ENCODE measurements at regions not wholly inside any gene's neighbourhood (a gene's known extent, or its start where the extent isn't known, plus 50 kb on each side); places are given as distances from the start of the nearest gene placed in this dataset.

DNA sequence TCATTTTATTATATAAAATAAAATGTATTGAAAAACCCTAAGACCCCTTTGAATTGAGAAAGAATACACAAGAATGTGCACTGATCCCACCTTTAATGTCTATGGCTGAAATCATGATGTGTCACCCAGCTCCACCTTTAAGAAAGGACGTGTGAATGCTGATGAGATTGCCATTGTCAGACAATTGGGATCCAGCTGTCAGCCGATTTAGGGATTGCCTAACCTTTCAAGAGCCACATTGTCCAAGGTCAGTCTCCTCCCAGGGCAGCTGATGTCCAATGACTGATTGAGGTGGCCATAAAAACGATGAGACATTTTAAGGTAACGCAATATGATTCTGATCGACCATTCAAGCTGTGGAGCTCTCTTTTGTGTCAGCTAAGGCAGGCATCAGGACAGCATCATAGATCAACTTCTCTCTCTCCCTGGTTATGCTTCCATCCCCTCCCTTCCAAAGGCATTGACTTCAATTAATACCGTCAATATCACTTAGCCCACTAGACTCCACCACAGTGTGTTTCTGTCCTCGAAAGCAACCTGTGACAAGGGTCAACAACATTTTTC lies 1676.4 kb downstream of the PCDH7 start:
- Mint-ChIP-seq H3K27ac (no peak overlapping the region), H3K4me3 (no peak overlapping the region), H3K9me3 (no peaks in the 10 kb centered on the region), H3K36me3 (ENCODE audit: insufficient read depth in 1 of 3, low read depth in 3 of 3) (no peaks in the 10 kb centered on the region), H3K4me1 (no peaks in the 10 kb centered on the region; a peak in 2 of 4 replicates), H3K27me3 (ENCODE audit: low read depth) (no peaks in the 10 kb centered on the region)
- Histone ChIP-seq H3K23ac (ENCODE audit: insufficient read length, low read depth, low read length) (no peak overlapping the region), H2AK5ac (ENCODE audit: insufficient read length, low read length) (no peak overlapping the region), H3K4me1 (ENCODE audit: insufficient read depth, low read length) (no peaks in the 10 kb centered on the region), H2BK15ac (ENCODE audit: low read depth, low read length) (no peak overlapping the region), H3K27me3 (ENCODE audit: insufficient read depth, low read length) (no peaks in the 10 kb centered on the region), H4K5ac (ENCODE audit: insufficient read length, low read depth, low read length) (no peak overlapping the region), H2BK120ac (ENCODE audit: low read depth, low read length, poor library complexity, severe bottlenecking) (no peak overlapping the region), H3K27ac (ENCODE audit: insufficient read length, low read depth, low read length) (no peak overlapping the region), H3K23me2 (ENCODE audit: insufficient read length, low read depth, low read length, poor library complexity, severe bottlenecking) (no peaks in the 10 kb centered on the region), H3K79me1 (ENCODE audit: insufficient read depth, low read depth, low read length, poor library complexity, severe bottlenecking) (no peaks in the 10 kb centered on the region), H2BK20ac (ENCODE audit: low read depth, low read length, poor library complexity, severe bottlenecking) (no peak overlapping the region), H3K14ac (ENCODE audit: insufficient read depth, low read length) (no peak overlapping the region), H2AFZ (ENCODE audit: low read length) (no peak overlapping the region), H3K56ac (ENCODE audit: insufficient read length, low read depth, low read length) (no peak overlapping the region), H3K9ac (ENCODE audit: extremely low read depth, insufficient read length, low read length) (no peak overlapping the region), H4K20me1 (ENCODE audit: control insufficient read depth, insufficient read depth, insufficient read length) (no peaks in the 10 kb centered on the region), H3K4me2 (ENCODE audit: insufficient read depth, insufficient read length, low read length) (no peak overlapping the region), H3K79me2 (ENCODE audit: insufficient read depth, low read length) (no peaks in the 10 kb centered on the region), H4K91ac (ENCODE audit: insufficient read length, low read depth, low read length) (no peak overlapping the region), H2BK5ac (ENCODE audit: insufficient read length, low read length) (no peak overlapping the region), H3K9me3 (ENCODE audit: control insufficient read depth, low read depth, low read length) (no peaks in the 10 kb centered on the region), H3T11ph (ENCODE audit: low read length) (no peak overlapping the region), H4K8ac (replicated peaks; ENCODE audit: insufficient read length, low read depth, low read length) (no peak overlapping the region), H2BK12ac (ENCODE audit: insufficient read length, low read depth, low read length) (no peak overlapping the region), H3K4ac (ENCODE audit: low read depth, low read length) (no peak overlapping the region), H3K18ac (ENCODE audit: insufficient read length, low read depth, low read length) (no peak overlapping the region)
- TF ChIP-seq, protein P1, sequence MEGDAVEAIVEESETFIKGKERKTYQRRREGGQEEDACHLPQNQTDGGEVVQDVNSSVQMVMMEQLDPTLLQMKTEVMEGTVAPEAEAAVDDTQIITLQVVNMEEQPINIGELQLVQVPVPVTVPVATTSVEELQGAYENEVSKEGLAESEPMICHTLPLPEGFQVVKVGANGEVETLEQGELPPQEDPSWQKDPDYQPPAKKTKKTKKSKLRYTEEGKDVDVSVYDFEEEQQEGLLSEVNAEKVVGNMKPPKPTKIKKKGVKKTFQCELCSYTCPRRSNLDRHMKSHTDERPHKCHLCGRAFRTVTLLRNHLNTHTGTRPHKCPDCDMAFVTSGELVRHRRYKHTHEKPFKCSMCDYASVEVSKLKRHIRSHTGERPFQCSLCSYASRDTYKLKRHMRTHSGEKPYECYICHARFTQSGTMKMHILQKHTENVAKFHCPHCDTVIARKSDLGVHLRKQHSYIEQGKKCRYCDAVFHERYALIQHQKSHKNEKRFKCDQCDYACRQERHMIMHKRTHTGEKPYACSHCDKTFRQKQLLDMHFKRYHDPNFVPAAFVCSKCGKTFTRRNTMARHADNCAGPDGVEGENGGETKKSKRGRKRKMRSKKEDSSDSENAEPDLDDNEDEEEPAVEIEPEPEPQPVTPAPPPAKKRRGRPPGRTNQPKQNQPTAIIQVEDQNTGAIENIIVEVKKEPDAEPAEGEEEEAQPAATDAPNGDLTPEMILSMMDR (conservative IDR thresholded peaks at IDR 0.05), result no peak
- WGBS (ENCODE audit: extremely low coverage, insufficient read length, low lambda C conversion rate), result no CpG with 5 or more reads among the region's 7 CpGs
- DNase-seq, result peak; percentile 28

All from H9 (cell line).